Hypothalamus (tissue), 51 donors: ENCODE measurements at regions not wholly inside any gene's neighbourhood (a gene's known extent, or its start where the extent isn't known, plus 50 kb on each side); places are given as distances from the start of the nearest gene placed in this dataset.

Experiments
- DNase-seq, 51 donors: peaks; one replicate each; lab custom pipeline; 2025; lab: John Stamatoyannopoulos, UW

DNA sequence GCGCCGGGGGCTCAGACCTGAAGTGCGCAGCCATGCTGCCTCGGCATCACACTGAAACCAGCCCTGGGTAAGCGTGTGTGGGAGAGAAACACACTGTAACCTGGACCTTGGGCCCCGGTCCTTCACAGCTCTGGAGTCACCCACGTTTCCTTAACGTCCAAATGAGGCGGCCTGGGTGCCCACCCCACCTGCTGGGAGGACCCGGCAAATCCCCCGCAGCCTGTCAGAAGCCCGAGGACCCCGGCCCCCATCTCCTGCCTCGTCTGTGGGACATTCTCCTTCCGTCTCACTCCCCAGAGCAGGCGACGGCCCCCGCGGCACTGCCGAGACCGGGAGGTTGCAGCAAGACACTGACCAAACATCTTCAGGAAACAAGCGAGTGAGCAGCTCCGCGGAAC, 66.5 kb upstream of the GALNT9 start:
- no peak for DNase-seq

- no peak for DNase-seq
Observed at GRCh38 chr12:132395192-132395907, 66.0 kb upstream of the GALNT9 start.

GRCh38 chr12:132393991-132394949, 64.9 kb upstream of the GALNT9 start:
- peak in 1 of 51 donors; percentile 27 for DNase-seq

- no peak for DNase-seq
Observed at GRCh38 chr12:132393245-132393795, 63.9 kb upstream of the GALNT9 start.

- no peak for DNase-seq
Observed at GRCh38 chr12:132392389-132393244, 63.2 kb upstream of the GALNT9 start.

GRCh38 chr12:132391326-132392041, 62.1 kb upstream of the GALNT9 start:
- no peak for DNase-seq

DNA sequence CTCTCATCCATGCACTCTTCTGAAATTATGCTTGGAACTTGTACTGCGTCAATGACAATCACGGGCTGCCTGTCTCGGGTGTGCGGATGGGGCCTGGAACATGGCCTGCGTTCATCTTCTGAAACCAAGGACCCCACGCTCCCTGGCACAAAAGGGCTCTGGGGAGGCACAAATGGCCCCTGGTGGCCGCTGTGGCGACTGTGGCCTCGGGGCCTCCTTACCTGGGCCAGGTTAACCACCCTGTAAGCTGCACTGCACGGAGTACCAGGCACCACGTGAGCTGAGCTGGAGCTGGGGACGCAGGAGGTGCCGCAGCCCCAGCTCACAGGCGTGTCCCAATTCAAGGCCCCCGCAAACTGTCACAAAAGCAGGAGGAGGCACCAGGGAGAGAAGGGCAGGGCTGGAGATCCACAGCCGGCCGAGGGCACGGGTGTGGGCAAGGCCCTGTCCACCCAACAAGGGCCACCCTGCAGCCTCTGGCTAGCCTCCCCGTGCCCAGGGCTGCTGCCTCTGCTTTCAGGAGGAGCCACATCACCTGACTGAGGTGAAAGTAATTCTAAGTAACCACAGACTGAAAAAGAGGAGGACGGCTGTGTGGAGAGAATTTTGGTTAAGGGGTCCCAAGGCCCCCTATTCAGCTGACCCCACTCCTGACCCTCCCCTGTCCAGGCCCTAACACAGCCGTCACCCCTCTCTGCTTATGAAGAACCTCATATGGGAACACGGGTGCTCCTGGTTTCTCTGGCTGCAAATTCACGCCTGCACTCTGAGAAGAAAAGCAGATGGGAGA, 61.1 kb upstream of the GALNT9 start:
- DNase-seq, result no peak

DNA sequence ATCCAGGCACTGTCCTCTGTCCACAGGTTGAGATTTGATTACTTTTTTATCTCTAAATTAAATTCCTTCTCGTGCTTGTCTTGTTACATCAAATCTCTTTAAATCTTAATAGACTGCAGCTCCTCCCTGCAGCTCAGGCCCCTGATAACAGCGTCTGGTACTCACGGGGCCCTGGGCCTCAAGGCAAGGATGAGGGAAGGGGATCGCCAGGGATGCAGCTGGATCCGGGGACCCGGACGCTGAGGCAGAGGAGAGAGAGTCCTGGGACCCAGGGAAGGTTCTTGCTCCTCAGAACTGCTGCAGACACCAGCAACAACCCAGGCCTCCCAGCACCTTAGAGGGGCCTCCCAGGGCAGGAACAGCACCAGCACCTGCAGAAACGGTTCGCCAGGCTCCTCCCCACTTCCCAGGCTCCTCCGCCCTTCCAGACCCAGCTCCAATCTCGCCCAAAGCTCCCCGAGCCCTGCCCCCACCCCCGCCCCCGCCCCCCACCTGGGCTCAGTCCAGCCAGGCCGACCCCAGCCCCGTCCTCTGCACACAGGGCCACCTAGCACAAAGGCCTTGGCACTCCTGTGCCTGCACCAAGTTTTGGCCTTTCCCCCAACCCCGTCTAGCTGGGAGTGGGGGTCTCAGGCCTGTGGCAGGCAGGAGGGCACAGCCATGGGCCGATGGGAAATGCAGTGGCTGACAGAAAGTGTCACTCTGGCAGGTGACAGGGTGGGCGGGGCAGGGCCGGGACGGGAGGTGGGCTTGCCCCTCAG, 60.3 kb upstream of the GALNT9 start:
- no peak for DNase-seq

GRCh38 chr12:132389026-132389425, 59.6 kb upstream of the GALNT9 start:
- DNase-seq, result no peak

GRCh38 chr12:132388379-132389015, 59.1 kb upstream of the GALNT9 start:
- DNase-seq, result no peak

DNA sequence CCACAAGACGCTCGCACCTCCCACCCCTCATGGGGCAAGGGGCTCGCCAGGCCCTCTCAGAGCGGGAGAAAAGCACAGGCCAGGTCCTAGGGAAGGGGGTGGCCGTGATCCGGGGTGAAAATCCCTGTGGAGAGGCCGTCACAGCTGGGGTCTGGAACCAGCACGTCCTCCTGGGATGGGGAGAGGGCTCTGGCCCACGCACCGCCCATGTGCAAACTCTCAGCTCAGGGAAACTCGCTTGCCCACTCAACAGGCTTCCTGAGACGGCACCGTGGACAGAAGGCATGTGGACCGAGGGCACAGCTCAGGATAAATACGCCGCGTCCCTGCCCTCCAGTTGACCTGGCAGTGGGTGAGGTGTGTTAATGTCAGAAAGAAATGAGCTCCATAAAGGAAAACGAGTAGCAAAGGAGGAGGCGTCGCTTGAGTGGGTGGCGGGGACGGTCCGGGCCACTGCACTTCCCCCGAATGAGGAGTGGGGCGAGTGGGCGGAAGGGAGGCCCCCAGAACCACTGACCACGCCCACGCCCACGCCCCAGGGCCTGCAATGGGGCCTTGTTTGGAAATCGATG, 57.6 kb upstream of the GALNT9 start:
- no peak for DNase-seq

- no peak for DNase-seq
Observed at GRCh38 chr12:132385923-132386751, 56.7 kb upstream of the GALNT9 start.

- DNase-seq, result peak in 1 of 51 donors; percentile 10
Observed at GRCh38 chr12:132384916-132385774, 55.8 kb upstream of the GALNT9 start.

- no peak for DNase-seq
Observed at GRCh38 chr12:132380641-132381040, 51.3 kb upstream of the GALNT9 start.

- no peak for DNase-seq
Observed at GRCh38 chr12:132379996-132380395, 50.6 kb upstream of the GALNT9 start.

DNA sequence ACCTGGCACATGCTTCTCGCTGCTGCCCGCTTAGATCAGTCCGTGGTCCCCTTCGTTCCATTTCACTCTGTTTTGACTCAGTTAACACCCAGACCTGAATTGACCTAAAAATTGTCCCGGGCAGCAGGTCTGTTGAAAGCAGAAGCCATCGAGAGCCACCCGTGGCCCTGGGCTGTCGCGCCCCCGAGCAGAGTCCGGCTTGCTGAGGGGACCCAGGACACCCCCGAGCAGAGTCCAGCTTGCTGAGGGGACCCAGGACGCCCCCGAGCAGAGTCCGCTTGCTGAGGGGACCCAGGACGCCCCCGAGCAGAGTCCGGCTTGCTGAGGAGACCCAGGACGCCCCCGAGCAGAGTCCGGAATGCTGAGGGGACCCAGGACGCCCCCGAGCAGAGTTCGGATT, 50.2 kb upstream of the GALNT9 start:
- DNase-seq, result no peak
